Activated T-helper 2 cell treated with anti-CD3 and anti-CD28 coated beads, Interferon-gamma antibody, Interleukin-2, Interleukin-4, amounts not matched to agents 10 μg/mL and 5 μg/mL and 100 μg/mL, durations not matched to agents 14 hours and 24 hours and 36 hours (primary cell): ENCODE measurements at regions not wholly inside any gene's neighbourhood (a gene's known extent, or its start where the extent isn't known, plus 50 kb on each side); places are given as distances from the start of the nearest gene placed in this dataset.

Experiments
- DNase-seq: peaks from one replicate; pipeline ENCODE4 v3.0.0; 2021; ENCODE audit warnings: low spot score
- H3K27ac Mint-ChIP-seq: one replicate; pipeline ENCODE4 v1.8.0; 2021; ENCODE audit warnings: mixed read lengths
- H3K27me3 Mint-ChIP-seq: one replicate; pipeline ENCODE4 v1.8.0; 2021; ENCODE audit warnings: low read depth, mixed read lengths
- H3K36me3 Mint-ChIP-seq: one replicate; pipeline ENCODE4 v1.8.0; 2021; ENCODE audit warnings: low read depth, mixed read lengths
- H3K4me1 Mint-ChIP-seq: one replicate; pipeline ENCODE4 v1.8.0; 2021; ENCODE audit warnings: low read depth, mixed read lengths
- H3K4me3 Mint-ChIP-seq: one replicate; pipeline ENCODE4 v1.8.0; 2021; ENCODE audit warnings: low read depth, mild to moderate bottlenecking, moderate library complexity, mixed read lengths
- H3K9me3 Mint-ChIP-seq: one replicate; pipeline ENCODE4 v1.8.0; 2021; ENCODE audit warnings: mixed read lengths
- intact Hi-C: fragments of 100-400 bp; cut with micrococcal nuclease; formaldehyde crosslinking; loops from one replicate; pipeline ENCODE4 v1.15.1; 2023

GRCh38 chr20:1766731-1767130 is 109.2 kb upstream of the SIRPG start:
- Mint-ChIP-seq H3K9me3 (no peaks in the 10 kb centered on the region), H3K4me3 (no peak overlapping the region), H3K4me1 (no peaks in the 10 kb centered on the region), H3K27me3 (peaks cover 11% of the 10 kb centered on the region), H3K27ac (no peak overlapping the region), H3K36me3 (no peaks in the 10 kb centered on the region)
- intact Hi-C loops, result no loop called here
- no peak for DNase-seq

- DNase-seq, result peak; percentile 36
- H3K27me3 Mint-ChIP-seq, result peaks cover 20% of the 10 kb centered on the region
- no peaks in the 10 kb centered on the region for H3K9me3 Mint-ChIP-seq
- H3K36me3 Mint-ChIP-seq, result no peaks in the 10 kb centered on the region
- no peak overlapping the region for H3K4me3 Mint-ChIP-seq
- H3K4me1 Mint-ChIP-seq, result no peaks in the 10 kb centered on the region
- no peak overlapping the region for H3K27ac Mint-ChIP-seq
- intact Hi-C loops, result loop anchor here (1.0 kb wide), 1 partner anchor 13 kb away; no protein-coding TSS in a partner anchor
These were observed 106.8 kb upstream of the SIRPG start for GRCh38 chr20:1764136-1765033.

- no peaks in the 10 kb centered on the region for H3K36me3 Mint-ChIP-seq
- intact Hi-C loops, result no loop called here
- no peaks in the 10 kb centered on the region for H3K9me3 Mint-ChIP-seq
These were observed 104.0 kb upstream of the SIRPG start for GRCh38 chr20:1761598-1761997.

GRCh38 chr20:1761116-1761515 is 103.5 kb upstream of the SIRPG start:
- Mint-ChIP-seq H3K4me1 (no peaks in the 10 kb centered on the region), H3K27me3 (peaks cover 19% of the 10 kb centered on the region), H3K4me3 (no peak overlapping the region), H3K9me3 (no peaks in the 10 kb centered on the region), H3K27ac (no peak overlapping the region), H3K36me3 (no peaks in the 10 kb centered on the region)
- no peak for DNase-seq
- intact Hi-C loops, result no loop called here

More at GRCh38 chr20:1761598-1761997, 104.0 kb upstream of the SIRPG start:
- Mint-ChIP-seq H3K4me1 (no peaks in the 10 kb centered on the region), H3K27ac (no peak overlapping the region), H3K27me3 (peaks cover 21% of the 10 kb centered on the region), H3K4me3 (no peak overlapping the region)
- no peak for DNase-seq

DNA sequence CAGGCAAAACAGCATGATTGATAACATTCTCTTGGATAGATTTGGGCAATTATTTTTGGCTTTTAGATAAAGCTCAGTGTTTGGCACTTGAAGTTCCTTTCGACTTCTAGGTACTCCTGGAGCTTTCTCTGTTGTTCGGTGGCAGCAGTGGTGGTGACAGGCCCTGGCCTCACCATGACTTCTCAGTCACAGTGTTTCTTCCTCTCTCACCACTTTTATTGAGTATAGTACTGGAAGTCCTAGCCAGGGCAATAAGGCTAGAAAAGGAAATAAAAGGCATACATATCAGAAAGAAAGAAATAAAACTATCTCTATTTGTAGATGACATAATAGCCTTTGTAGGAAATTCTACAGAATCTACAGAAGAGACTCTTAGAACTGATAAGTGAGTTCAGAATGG is 101.2 kb upstream of the SIRPG start:
- Mint-ChIP-seq H3K27me3 (peaks cover 34% of the 10 kb centered on the region), H3K4me1 (no peaks in the 10 kb centered on the region), H3K27ac (no peak overlapping the region), H3K36me3 (no peaks in the 10 kb centered on the region), H3K9me3 (no peaks in the 10 kb centered on the region), H3K4me3 (no peak overlapping the region)
- no peak for DNase-seq
- intact Hi-C loops, result no loop called here

DNA sequence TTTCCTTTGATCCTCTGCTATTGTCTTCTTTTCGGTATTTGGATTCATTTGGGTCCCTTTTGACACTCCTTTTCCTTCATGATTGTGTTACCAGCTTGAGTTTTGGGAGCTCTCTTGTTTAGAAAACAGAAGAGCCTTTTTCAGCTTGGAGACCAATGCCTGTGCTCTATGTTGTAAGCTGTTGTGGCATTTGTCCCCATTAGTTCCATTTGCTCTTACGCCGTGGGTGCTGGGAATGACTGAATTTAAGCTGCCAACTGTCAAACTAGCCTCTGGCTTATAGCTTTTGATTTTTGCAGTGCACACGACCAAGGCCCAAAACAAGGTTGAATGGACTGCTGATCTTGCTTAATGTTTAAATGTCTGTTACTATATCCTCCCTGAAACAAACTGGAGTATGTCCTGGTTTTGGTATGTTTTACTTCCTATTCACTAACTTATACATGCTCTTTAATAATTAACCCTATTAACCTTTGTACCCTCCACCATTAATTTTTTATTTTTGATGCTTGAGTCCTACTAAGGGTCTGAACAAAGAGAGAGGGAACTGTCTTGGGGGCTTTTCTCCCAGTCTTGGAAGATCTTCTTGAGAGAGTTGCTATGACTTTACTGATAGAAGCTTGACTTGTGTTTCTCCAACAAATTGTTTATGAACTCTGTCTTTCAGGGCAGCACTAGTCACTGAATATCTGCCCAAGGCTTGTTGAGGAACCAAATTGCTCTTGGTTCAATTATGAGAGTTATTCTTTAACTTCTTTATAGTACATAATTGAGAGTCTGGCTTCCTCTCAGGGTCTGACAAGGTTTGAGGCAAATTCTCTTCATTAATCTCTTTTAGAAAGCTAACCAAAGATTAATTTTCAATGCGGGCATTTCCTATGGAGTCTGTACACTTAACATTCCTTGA is 100.3 kb upstream of the SIRPG start:
- H3K36me3 Mint-ChIP-seq, result no peaks in the 10 kb centered on the region
- no peak overlapping the region for H3K4me3 Mint-ChIP-seq
- H3K27ac Mint-ChIP-seq, result no peak overlapping the region
- H3K9me3 Mint-ChIP-seq, result no peaks in the 10 kb centered on the region
- DNase-seq, result no peak
- peaks cover 37% of the 10 kb centered on the region for H3K27me3 Mint-ChIP-seq
- H3K4me1 Mint-ChIP-seq, result no peaks in the 10 kb centered on the region
- intact Hi-C loops, result no loop called here

DNA sequence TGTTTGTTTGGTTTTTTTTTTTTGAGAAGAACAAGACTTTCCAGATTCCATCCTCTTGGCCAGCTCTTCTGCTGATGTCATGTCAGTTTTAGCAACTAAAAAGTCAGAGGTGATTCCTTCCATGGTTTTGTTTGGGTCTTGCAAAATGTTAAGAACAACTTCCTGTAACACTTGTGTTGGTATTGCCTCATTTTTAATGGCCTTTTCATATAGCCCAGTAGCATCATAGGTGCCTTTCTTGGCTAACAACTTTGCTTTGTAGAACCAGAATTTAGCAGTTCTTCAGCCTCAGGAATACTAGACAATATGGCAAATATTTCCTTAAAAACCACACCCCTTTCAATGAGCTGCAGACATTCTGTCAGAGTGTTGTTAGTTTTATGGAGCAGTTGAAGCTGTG is 99.5 kb upstream of the SIRPG start:
- intact Hi-C loops, result no loop called here
- no peaks in the 10 kb centered on the region for H3K4me1 Mint-ChIP-seq

DNA sequence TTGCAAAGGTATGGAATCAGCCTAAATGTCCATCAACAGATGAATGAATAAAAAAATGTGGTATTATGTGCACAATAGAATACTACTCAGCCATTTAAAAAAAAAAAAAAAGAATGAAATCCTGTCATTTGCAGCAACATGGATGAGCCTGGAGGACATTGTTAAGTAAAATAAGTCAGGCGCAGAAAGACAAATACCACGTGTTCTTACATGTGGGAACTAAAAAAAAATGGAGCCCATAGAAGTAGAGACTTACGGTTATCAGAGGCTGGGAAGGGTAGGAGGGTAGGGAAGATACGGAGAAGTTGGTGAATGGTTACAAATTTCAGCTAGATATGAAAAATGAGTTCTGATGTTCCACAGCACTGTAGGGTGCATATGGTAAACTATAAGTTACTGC is 97.2 kb upstream of the SIRPG start:
- H3K27me3 Mint-ChIP-seq, result peaks cover 41% of the 10 kb centered on the region
- no peak overlapping the region for H3K4me3 Mint-ChIP-seq
- intact Hi-C loops, result no loop called here
- H3K27ac Mint-ChIP-seq, result no peak overlapping the region
- no peak for DNase-seq
- no peaks in the 10 kb centered on the region for H3K9me3 Mint-ChIP-seq
- no peaks in the 10 kb centered on the region for H3K4me1 Mint-ChIP-seq
- H3K36me3 Mint-ChIP-seq, result no peaks in the 10 kb centered on the region

More for the DNA sequence above, 99.5 kb upstream of the SIRPG start:
- H3K36me3 Mint-ChIP-seq, result no peaks in the 10 kb centered on the region
- H3K27ac Mint-ChIP-seq, result no peak overlapping the region
- no peak overlapping the region for H3K4me3 Mint-ChIP-seq
- peaks cover 43% of the 10 kb centered on the region for H3K27me3 Mint-ChIP-seq
- DNase-seq, result no peak
- H3K9me3 Mint-ChIP-seq, result no peaks in the 10 kb centered on the region

DNA sequence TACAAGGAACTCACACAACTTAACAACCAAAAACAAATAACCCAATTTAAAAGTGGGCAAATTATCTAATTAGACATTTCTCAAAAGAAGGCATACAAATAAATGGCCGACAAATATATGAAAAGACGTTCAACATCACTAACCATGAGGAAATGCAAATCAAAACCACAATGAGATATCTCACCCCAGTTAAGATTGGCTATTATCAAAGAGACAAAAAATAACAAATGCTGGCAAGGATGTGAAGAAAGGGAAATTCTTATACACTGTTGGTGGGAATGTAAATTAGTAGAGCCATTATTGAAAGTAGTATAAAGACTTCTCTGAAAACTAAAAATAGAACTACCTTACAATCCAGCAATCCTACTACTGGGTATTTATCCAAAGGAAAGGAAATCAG is 96.7 kb upstream of the SIRPG start:
- no peaks in the 10 kb centered on the region for H3K4me1 Mint-ChIP-seq
- no peak for DNase-seq
- intact Hi-C loops, result no loop called here
- H3K27ac Mint-ChIP-seq, result no peak overlapping the region
- H3K27me3 Mint-ChIP-seq, result peaks cover 41% of the 10 kb centered on the region
- no peaks in the 10 kb centered on the region for H3K36me3 Mint-ChIP-seq
- H3K4me3 Mint-ChIP-seq, result no peak overlapping the region
- H3K9me3 Mint-ChIP-seq, result no peaks in the 10 kb centered on the region

DNA sequence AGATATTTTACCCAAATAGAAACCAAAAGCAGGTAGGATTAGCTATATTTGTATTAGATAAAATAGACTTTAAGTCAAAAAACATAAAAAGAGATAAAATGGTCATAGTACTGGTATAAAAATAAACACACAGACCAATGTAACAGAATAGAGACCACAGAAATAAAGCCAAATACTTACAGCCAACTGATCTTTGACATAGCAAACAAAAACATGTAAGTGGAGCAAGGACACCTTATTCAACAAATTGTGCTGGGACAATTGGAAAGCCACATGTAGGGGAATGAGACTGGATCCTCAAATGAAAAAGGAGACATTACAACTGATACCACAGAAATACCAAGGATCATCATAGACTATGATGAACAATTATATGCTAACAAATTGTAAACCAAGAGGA is 94.5 kb upstream of the SIRPG start:
- H3K4me1 Mint-ChIP-seq, result no peaks in the 10 kb centered on the region
- intact Hi-C loops, result no loop called here
- H3K4me3 Mint-ChIP-seq, result no peak overlapping the region
- H3K36me3 Mint-ChIP-seq, result no peaks in the 10 kb centered on the region
- no peak for DNase-seq
- peaks cover 41% of the 10 kb centered on the region for H3K27me3 Mint-ChIP-seq
- no peak overlapping the region for H3K27ac Mint-ChIP-seq
- H3K9me3 Mint-ChIP-seq, result no peaks in the 10 kb centered on the region

DNA sequence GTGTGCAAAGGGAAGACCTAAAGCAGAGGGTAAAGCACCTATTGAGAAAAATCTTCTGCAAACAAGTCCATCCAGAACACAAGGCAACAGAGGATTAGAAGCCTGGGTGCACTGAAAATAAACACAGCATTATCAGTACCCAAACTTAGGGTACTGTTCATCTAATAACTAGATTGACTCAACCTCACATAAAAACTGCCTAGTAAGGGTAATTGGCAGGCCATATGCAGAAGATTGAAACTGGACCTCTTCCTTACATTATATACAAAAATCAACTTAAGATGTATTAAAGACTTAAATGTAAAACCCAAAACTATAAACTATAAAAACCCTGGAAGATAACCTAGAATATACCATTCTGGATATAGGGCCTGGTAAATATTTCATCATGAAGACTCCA is 91.2 kb upstream of the SIRPG start:
- no peak overlapping the region for H3K27ac Mint-ChIP-seq
- intact Hi-C loops, result no loop called here
- peaks cover 32% of the 10 kb centered on the region for H3K27me3 Mint-ChIP-seq
- H3K36me3 Mint-ChIP-seq, result no peaks in the 10 kb centered on the region
- H3K9me3 Mint-ChIP-seq, result no peaks in the 10 kb centered on the region
- no peak overlapping the region for H3K4me3 Mint-ChIP-seq
- DNase-seq, result no peak
- H3K4me1 Mint-ChIP-seq, result no peaks in the 10 kb centered on the region

DNA sequence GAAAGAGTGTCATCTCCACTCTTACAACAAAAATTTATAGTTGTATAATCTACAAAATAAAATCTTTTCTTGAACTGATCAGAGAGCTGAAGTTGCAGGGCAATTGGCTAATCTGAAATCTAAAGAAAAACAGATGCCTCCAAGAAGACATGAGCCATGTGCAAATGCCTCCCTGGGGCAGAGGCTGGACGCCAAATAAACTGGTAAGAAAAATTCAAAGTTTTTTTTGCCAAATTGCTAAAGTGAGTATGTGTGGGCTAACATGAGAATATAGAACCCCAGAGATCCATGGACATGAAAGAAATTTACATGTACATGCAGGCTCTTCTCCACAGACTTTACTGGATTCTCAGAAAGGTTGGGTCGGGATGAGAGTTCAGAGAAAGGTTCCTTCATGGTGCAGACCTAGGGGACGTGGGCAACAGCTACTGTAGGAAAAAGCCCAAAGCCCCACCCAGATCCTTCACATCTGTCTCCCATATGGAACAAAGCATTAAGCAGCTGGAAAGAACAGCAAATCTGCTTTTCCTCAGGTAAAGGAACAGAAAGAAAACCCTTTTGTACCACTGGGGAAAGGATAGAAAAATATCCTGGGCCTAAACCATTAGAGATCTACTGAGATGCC is 90.5 kb upstream of the SIRPG start:
- H3K4me3 Mint-ChIP-seq, result no peak overlapping the region
- intact Hi-C loops, result no loop called here
- peaks cover 31% of the 10 kb centered on the region for H3K27me3 Mint-ChIP-seq
- no peaks in the 10 kb centered on the region for H3K4me1 Mint-ChIP-seq
- no peaks in the 10 kb centered on the region for H3K36me3 Mint-ChIP-seq
- H3K9me3 Mint-ChIP-seq, result no peaks in the 10 kb centered on the region
- no peak for DNase-seq
- H3K27ac Mint-ChIP-seq, result no peak overlapping the region
